ENCODE measurements at regions not wholly inside any gene's neighbourhood (a gene's known extent, or its start where the extent isn't known, plus 50 kb on each side); places are given as distances from the start of the nearest gene placed in this dataset.

DNA sequence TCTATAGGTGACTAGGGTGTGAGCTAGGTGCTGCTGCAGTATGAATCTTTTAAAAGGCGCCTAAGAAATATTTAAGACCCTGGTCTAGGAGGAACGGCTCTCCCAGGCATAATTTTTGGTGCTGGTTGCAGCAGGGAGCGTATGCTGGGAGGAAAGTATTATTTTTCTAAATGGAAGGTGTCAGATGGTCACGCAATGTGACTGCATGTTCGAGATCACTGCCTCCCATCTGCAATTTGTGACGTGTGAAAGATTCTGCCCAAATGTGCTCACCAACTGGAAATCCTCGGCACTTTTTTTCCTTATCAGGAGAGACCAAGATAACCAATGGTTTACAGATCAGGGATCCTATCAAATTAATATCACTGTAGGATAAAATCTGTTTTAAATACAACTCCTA is 95.6 kb upstream of the KLHL14 start:
- TF ChIP-seq CREB1 (IDR thresholded peaks at IDR 0.05; ENCODE audit: low read depth) (no peak), TEAD4 (IDR thresholded peaks at IDR 0.05) (no peak), EGR1 (IDR thresholded peaks at IDR 0.05) (no peak), REST (IDR thresholded peaks at IDR 0.05; ENCODE audit: low read depth) (no peak), RAD21 (IDR thresholded peaks at IDR 0.05; ENCODE audit: low read depth) (no peak), EP300 (IDR thresholded peaks at IDR 0.05; ENCODE audit: borderline replicate concordance) (no peak)

All from Ishikawa (cell line).